Calu3 (cell line): ENCODE measurements at regions not wholly inside any gene's neighbourhood (a gene's known extent, or its start where the extent isn't known, plus 50 kb on each side); places are given as distances from the start of the nearest gene placed in this dataset.

ENCODE experiments used
- BruUV-seq: library from RNA; stranded (reverse); fragments of 400-500 nt; replicated peaks from 2 replicates; lab custom pipeline; 2021; lab: Mats Ljungman, UMichigan
- CTCF ChIA-PET: fragments of 300-600 bp; sonication (Branson Sonifier 250); formaldehyde crosslinking; loops from one replicate; lab custom pipeline; 2022; ENCODE audit warnings: antibody characterized with exemption; lab: Charles Lee
- DNase-seq: peaks from one replicate; pipeline ENCODE4 v3.0.0; 2022
- H3K27ac Mint-ChIP-seq: one replicate; pipeline ENCODE4 v1.8.0; 2022; ENCODE audit warnings: mixed read lengths; ENCODE audit not compliant: unreplicated experiment
- H3K27me3 Mint-ChIP-seq: one replicate; pipeline ENCODE4 v1.8.0; 2022; ENCODE audit warnings: mixed read lengths; ENCODE audit not compliant: unreplicated experiment
- H3K36me3 Mint-ChIP-seq: one replicate; pipeline ENCODE4 v1.8.0; 2022; ENCODE audit warnings: mild to moderate bottlenecking, moderate library complexity, mixed read lengths; ENCODE audit not compliant: insufficient read depth, unreplicated experiment
- H3K4me1 Mint-ChIP-seq: one replicate; pipeline ENCODE4 v1.8.0; 2022; ENCODE audit warnings: mild to moderate bottlenecking, low read depth, mixed read lengths; ENCODE audit not compliant: unreplicated experiment
- H3K4me3 Mint-ChIP-seq: one replicate; pipeline ENCODE4 v1.8.0; 2022; ENCODE audit warnings: mild to moderate bottlenecking, low read depth, moderate library complexity, mixed read lengths; ENCODE audit not compliant: unreplicated experiment
- H3K9me3 Mint-ChIP-seq: one replicate; pipeline ENCODE4 v1.8.0; 2022; ENCODE audit warnings: low read depth, mixed read lengths; ENCODE audit not compliant: unreplicated experiment
- CTCF ChIP-seq: fragments of 200-600 bp; IDR thresholded peaks from one replicate; pipeline ENCODE4 v1.8.0; 2022; ENCODE audit warnings: antibody characterized with exemption; ENCODE audit not compliant: unreplicated experiment
- intact Hi-C: fragments of 100-400 bp; cut with micrococcal nuclease; formaldehyde crosslinking; loops from one replicate; pipeline ENCODE4 v1.10.0; 2022; ENCODE audit not compliant: unreplicated experiment

- Mint-ChIP-seq H3K4me1 (no peaks in the 10 kb centered on the region), H3K27ac (no peak overlapping the region), H3K4me3 (no peak overlapping the region), H3K9me3 (no peaks in the 10 kb centered on the region), H3K27me3 (no peaks in the 10 kb centered on the region), H3K36me3 (no peaks in the 10 kb centered on the region)
- CTCF ChIA-PET: no interaction called here
- intact Hi-C loops: no loop called here
- TF ChIP-seq CTCF: no peak
- no peak for DNase-seq
- BruUV-seq: no TSS peak
These were observed 160.8 kb downstream of the SATB1 start for GRCh38 chr3:18264361-18264760.

- H3K4me3 Mint-ChIP-seq: no peak overlapping the region
- no peak overlapping the region for H3K27ac Mint-ChIP-seq
- TF ChIP-seq CTCF: no peak
- intact Hi-C loops: no loop called here
- H3K9me3 Mint-ChIP-seq: no peaks in the 10 kb centered on the region
- no peaks in the 10 kb centered on the region for H3K27me3 Mint-ChIP-seq
- BruUV-seq: no TSS peak
- no peaks in the 10 kb centered on the region for H3K36me3 Mint-ChIP-seq
- CTCF ChIA-PET: no interaction called here
- no peaks in the 10 kb centered on the region for H3K4me1 Mint-ChIP-seq
- DNase-seq: no peak
These were observed 166.6 kb downstream of the SATB1 start for GRCh38 chr3:18258492-18258891.

- intact Hi-C loops: no loop called here
- Mint-ChIP-seq H3K27ac (no peak overlapping the region), H3K4me1 (peaks cover 1% of the 10 kb centered on the region), H3K27me3 (no peaks in the 10 kb centered on the region), H3K4me3 (no peak overlapping the region), H3K36me3 (no peaks in the 10 kb centered on the region), H3K9me3 (no peaks in the 10 kb centered on the region)
- TF ChIP-seq CTCF: no peak
- CTCF ChIA-PET: no interaction called here
- no TSS peak for BruUV-seq
- DNase-seq: no peak
These were observed 172.6 kb downstream of the SATB1 start for GRCh38 chr3:18252578-18252977.

GRCh38 chr3:18250991-18251390 lies 174.1 kb downstream of the SATB1 start:
- no peak for TF ChIP-seq CTCF
- no peak for DNase-seq
- Mint-ChIP-seq H3K36me3 (no peaks in the 10 kb centered on the region), H3K27ac (no peak overlapping the region), H3K4me3 (no peak overlapping the region), H3K9me3 (no peaks in the 10 kb centered on the region), H3K27me3 (no peaks in the 10 kb centered on the region), H3K4me1 (peaks cover 7% of the 10 kb centered on the region)
- intact Hi-C loops: no loop called here
- BruUV-seq: no TSS peak
- CTCF ChIA-PET: no interaction called here
